T47D (cell line): ENCODE measurements at regions not wholly inside any gene's neighbourhood (a gene's known extent, or its start where the extent isn't known, plus 50 kb on each side); places are given as distances from the start of the nearest gene placed in this dataset.

Experiments
- DNase-seq, 2 experiments: peaks; one replicate each; pipeline versions ENCODE4 v3.0.0 to v3.0.0-alpha.2; 2011 to 2012; ENCODE audit warnings: low read depth in 1 of 2, low spot score in 1 of 2
- JUND ChIP-seq: IDR thresholded peaks from 2 replicates; pipeline ENCODE4 v1.6.1; 2012; ENCODE audit warnings: low read depth
- in situ Hi-C: cut with HindIII; loops from 2 replicates; pipeline ENCODE4 v1.10.0; 2016; ENCODE audit warnings: low sequenced_read_pairs, low pct_unique_long_range_greater_than_20kb

GRCh38 chr5:154566146-154566680, 88.2 kb upstream of the HAND1 start:
- in situ Hi-C loops = no loop called here
- DNase-seq = no peak
- TF ChIP-seq JUND = no peak

- in situ Hi-C loops = no loop called here
- no peak for TF ChIP-seq JUND
- DNase-seq = no peak
These were observed 87.1 kb upstream of the HAND1 start for GRCh38 chr5:154565123-154565522.

- no peak for TF ChIP-seq JUND
- in situ Hi-C loops = no loop called here
- no peak for DNase-seq
These were observed 84.3 kb upstream of the HAND1 start for GRCh38 chr5:154562244-154562880.

- DNase-seq = no peak
- no peak for TF ChIP-seq JUND
- in situ Hi-C loops = no loop called here
These were observed 81.6 kb upstream of the HAND1 start for GRCh38 chr5:154559398-154560276.

DNA sequence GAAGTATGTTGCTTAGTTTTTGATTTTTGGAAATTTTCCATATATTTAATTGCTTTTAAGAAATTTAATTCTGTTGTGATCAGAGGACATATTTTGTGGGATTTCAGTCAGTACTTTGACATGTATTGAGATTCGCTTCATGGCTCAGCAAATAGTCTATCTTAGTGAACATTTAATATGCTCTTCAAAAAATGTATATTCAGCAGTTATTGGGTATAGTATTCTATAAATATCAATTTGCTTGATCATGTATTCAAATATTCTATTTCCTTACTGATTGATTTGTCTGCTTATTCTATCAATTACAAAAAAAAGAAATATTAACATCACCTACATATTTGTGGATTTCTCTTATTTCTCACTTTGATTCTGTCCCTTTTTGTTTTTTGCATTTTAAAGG, 79.5 kb upstream of the HAND1 start:
- no peak for DNase-seq
- in situ Hi-C loops = no loop called here
- no peak for TF ChIP-seq JUND

DNA sequence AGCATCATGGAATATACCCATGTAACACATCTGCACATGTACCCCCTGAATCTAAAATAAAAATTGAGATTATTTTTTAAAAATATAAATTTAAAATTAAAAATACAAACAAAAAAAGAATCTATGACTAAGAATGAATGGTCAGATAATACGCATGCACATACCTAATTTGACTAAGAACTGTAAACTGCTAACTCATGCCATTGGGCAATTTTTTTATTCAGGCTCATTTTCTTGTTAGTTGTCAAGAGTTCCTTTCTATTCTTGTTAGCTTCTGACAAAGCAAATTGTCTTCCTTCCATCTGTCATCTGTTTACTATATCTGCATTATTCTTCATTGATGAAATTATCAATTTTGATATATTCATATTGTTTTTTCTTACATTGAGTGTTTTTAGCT, 69.5 kb upstream of the HAND1 start:
- no peak for TF ChIP-seq JUND
- in situ Hi-C loops = no loop called here
- DNase-seq = no peak

GRCh38 chr5:154546719-154547118, 68.7 kb upstream of the HAND1 start:
- no peak for TF ChIP-seq JUND
- no peak for DNase-seq
- in situ Hi-C loops = no loop called here

- TF ChIP-seq JUND = no peak
- no peak for DNase-seq
These were observed 66.6 kb upstream of the HAND1 start for GRCh38 chr5:154544646-154545045.

DNA sequence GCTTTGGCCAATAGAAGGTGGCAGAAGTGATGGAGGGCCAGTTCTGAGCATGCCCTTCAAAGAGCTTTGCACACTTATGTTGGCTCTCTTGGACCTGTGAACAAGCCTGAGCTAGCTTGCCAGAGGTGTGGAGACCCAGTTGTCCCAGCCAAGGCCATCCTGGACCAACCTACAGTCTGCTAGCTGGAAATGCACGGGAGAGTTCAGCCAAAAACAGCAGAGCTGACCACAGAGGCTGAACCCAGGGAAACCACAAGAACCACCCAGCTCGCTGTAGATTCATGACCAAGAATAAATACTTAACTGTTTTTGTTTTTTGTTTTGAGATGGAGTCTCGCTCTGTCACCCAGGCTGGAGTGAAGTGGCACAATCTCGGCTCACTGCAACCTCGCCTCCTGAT, 65.4 kb upstream of the HAND1 start:
- in situ Hi-C loops = no loop called here
- DNase-seq = no peak
- no peak for TF ChIP-seq JUND

More at GRCh38 chr5:154544646-154545045, 66.6 kb upstream of the HAND1 start:
- in situ Hi-C loops = no loop called here

GRCh38 chr5:154542581-154542980, 64.6 kb upstream of the HAND1 start:
- no peak for TF ChIP-seq JUND
- no peak for DNase-seq
- in situ Hi-C loops = no loop called here

DNA sequence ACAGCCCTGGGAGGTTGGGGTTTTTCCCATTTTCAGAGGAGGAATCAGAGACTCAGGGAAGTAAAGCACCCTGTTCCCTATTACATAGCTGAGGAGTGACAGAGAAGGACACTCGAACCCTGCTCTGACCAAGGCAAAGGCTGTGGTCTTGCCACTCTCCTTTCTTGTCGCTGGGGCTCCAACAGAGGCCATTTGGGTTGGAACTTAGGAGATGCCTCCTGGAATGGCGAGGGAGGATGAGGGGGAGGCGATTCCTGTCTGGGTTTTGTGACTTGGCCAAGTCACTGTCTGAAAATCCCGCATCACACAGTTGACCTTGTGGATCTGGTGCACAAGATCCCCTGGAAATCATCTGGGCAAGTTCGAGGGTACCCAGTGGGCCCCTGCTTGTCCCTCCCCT, 64.0 kb upstream of the HAND1 start:
- in situ Hi-C loops = no loop called here
- TF ChIP-seq JUND = no peak
- no peak for DNase-seq

DNA sequence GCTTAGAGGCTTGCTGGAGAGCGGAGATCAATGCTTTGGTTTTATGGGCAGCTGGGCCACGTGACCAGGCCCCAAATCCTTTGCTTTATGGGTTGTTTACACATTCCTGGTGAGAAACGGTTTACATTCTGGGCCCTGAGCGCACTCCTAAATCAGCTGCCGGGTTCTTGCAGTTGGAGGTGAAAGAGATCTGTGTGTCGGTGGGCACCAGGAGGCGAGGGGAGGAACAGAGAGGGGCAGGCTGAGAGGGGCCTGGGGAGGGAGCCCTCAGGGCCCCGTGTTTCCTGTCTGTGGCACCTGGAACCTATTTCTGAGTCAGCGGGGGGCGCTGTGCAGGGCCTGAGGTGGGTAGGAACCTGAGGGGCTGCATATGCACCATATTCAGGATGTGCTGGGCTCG, 63.5 kb upstream of the HAND1 start:
- in situ Hi-C loops = no loop called here
- no peak for DNase-seq
- no peak for TF ChIP-seq JUND

- in situ Hi-C loops = no loop called here
- no peak for TF ChIP-seq JUND
- DNase-seq = no peak
These were observed 62.6 kb upstream of the HAND1 start for GRCh38 chr5:154540600-154540999.
